HepG2 (cell line): ENCODE measurements at regions not wholly inside any gene's neighbourhood (a gene's known extent, or its start where the extent isn't known, plus 50 kb on each side); places are given as distances from the start of the nearest gene placed in this dataset.
"Not testable (repeated sequence)": the region's sequence is repeated elsewhere in the genome, so short reads cannot be mapped to it uniquely, and the experiment has no call there.

Source experiments
- ATAC-seq: fragments of 200-7000 bp; cut with Tn5 transposase; 3 replicates; pipeline ENCODE4 v1.9.1; 2020; ENCODE audit warnings: mild to moderate bottlenecking, moderate library complexity
- BruUV-seq: library from RNA; stranded (reverse); fragments of 400-500 nt; replicated peaks from 2 replicates; lab custom pipeline; 2021; lab: Mats Ljungman, UMichigan
- CTCF ChIA-PET: fragments of 300-600 bp; formaldehyde crosslinking; extraction: SDS; loops from one replicate; lab custom pipeline; 2021; ENCODE audit warnings: low total read pairs, inconsistent platforms, low intra/inter-chr PET ratio; lab: Yijun Ruan, JAX
- POLR2A ChIA-PET: fragments of 350-600 bp; sonication (Branson Sonifier 250); formaldehyde crosslinking; loops from one replicate; lab custom pipeline; 2020; ENCODE audit warnings: antibody characterized with exemption, inconsistent platforms; lab: Yijun Ruan, JAX
- DNase-seq: peaks from one replicate; pipeline ENCODE4 v3.0.0-alpha.2; 2015; ENCODE audit warnings: low spot score
- FAIRE-seq: peaks from 3 replicates; lab custom pipeline; 2011; peaks lifted over from hg19 to GRCh38; lab: Jason Lieb, UNC
- H2AFZ ChIP-seq: one replicate; pipeline ENCODE4 v1.6.1; 2011; ENCODE audit warnings: low read length, inconsistent platforms
- H3K27ac ChIP-seq: fragments of 300-600 bp; 3 replicates; pipeline ENCODE4 v1.8.0; 2011; ENCODE audit warnings: mixed run types, mild to moderate bottlenecking, mixed read lengths, low read length, inconsistent platforms; ENCODE audit not compliant: insufficient read depth; ENCODE audit errors: extremely low read length
- H3K27me3 ChIP-seq, 2 experiments: fragments of 200-600 bp in 1 of 2; 2 replicates in 1 of 2; 3 replicates in 1 of 2; pipeline versions ENCODE4 v1.6.0 to v1.8.0; 2011; ENCODE audit warnings: low read length in 2 of 2, mild to moderate bottlenecking in 2 of 2, moderate library complexity in 2 of 2, inconsistent platforms in 1 of 2; ENCODE audit not compliant: insufficient read depth in 2 of 2, control insufficient read depth in 1 of 2
- H3K36me3 ChIP-seq, 2 experiments: fragments of 200-600 bp in 1 of 2; replicated peaks in 1 of 2; 2 replicates in 1 of 2; 3 replicates in 1 of 2; pipeline versions ENCODE4 v1.5.1 to v1.8.0; 2011; ENCODE audit warnings: low read length in 2 of 2, inconsistent platforms in 1 of 2; ENCODE audit not compliant: insufficient read depth in 2 of 2, control insufficient read depth in 1 of 2
- H3K4me1 ChIP-seq: 2 replicates; pipeline ENCODE4 v1.5.1; 2012; ENCODE audit warnings: low read length, inconsistent platforms; ENCODE audit not compliant: insufficient read depth
- H3K4me2 ChIP-seq: 2 replicates; pipeline ENCODE4 v1.6.0; 2011; ENCODE audit warnings: low read depth, low read length, inconsistent platforms
- H3K4me3 ChIP-seq, 3 experiments: fragments of 200-600 bp in 1 of 3; sonication (generic), shearing (Covaris generic) in 1 of 3; replicated peaks in 1 of 3; 2 replicates each; pipeline ENCODE4 v1.5.1; 2011 to 2016; ENCODE audit warnings: low read length in 3 of 3, inconsistent platforms in 2 of 3, low read depth in 2 of 3, mild to moderate bottlenecking in 2 of 3, control low read depth in 1 of 3, mixed read lengths in 1 of 3; ENCODE audit not compliant: insufficient read depth in 1 of 3
- H3K79me2 ChIP-seq: one replicate; pipeline ENCODE4 v1.6.1; 2011; ENCODE audit warnings: low read length, inconsistent platforms; ENCODE audit not compliant: insufficient read depth
- H3K9ac ChIP-seq: 2 replicates; pipeline ENCODE4 v1.6.0; 2011; ENCODE audit warnings: mild to moderate bottlenecking, low read depth, low read length, inconsistent platforms; ENCODE audit not compliant: insufficient read depth
- H3K9me3 ChIP-seq: 2 replicates; pipeline ENCODE4 v1.5.1; 2012; ENCODE audit warnings: mild to moderate bottlenecking, low read length
- H4K20me1 ChIP-seq: 2 replicates; pipeline ENCODE4 v1.6.0; 2011; ENCODE audit warnings: inconsistent platforms, mild to moderate bottlenecking, low read length, moderate library complexity; ENCODE audit not compliant: insufficient read depth
- KLF6 ChIP-seq: IDR thresholded peaks from 2 replicates; pipeline ENCODE4 v1.8.0; 2016; ENCODE audit warnings: missing biosample characterization, missing genetic modification reagents
- NRL ChIP-seq: sonication (generic); formaldehyde crosslinking; IDR thresholded peaks from 2 replicates; pipeline ENCODE4 v1.5.0; 2020; ENCODE audit warnings: missing genetic modification reagents, mild to moderate bottlenecking, moderate library complexity, borderline replicate concordance
- ZBED4 ChIP-seq: sonication (generic); formaldehyde crosslinking; IDR thresholded peaks from 2 replicates; pipeline ENCODE4 v1.4.0; 2020; ENCODE audit warnings: missing genetic modification reagents, borderline replicate concordance
- WGBS: methylation state at CpG from one replicate; pipeline ENCODE4 v1.1.6; 2017; ENCODE audit warnings: low lambda C conversion rate; 5-methylcytosine and 5-hydroxymethylcytosine counted together
- in situ Hi-C: cut with HindIII; loops from 2 replicates; pipeline ENCODE4 v1.10.0; 2017; ENCODE audit warnings: low pct_unique_long_range_greater_than_20kb; ENCODE audit not compliant: extremely low pct_ligation_motif_present
- intact Hi-C: fragments of 100-400 bp; cut with micrococcal nuclease; formaldehyde crosslinking; loops from one replicate; pipeline ENCODE4 v1.10.0; 2022; ENCODE audit not compliant: unreplicated experiment

- TF ChIP-seq ZBED4 (CRISPR knock-in tag) (no peak), KLF6 (no peak), NRL (no peak)
Measured at GRCh38 chr12:91636721-91637120, 454.1 kb upstream of the DCN start (continued).

GRCh38 chr12:91634386-91634713 is 451.7 kb upstream of the DCN start:
- ATAC-seq, H2AFZ ChIP-seq, DNase-seq, FAIRE-seq, H3K4me3 ChIP-seq, BruUV-seq, H3K9ac ChIP-seq, POLR2A ChIA-PET, H4K20me1 ChIP-seq, H3K27me3 ChIP-seq, H3K36me3 ChIP-seq, in situ Hi-C loops, H3K4me1 ChIP-seq, H3K79me2 ChIP-seq, H3K27ac ChIP-seq, intact Hi-C loops, CTCF ChIA-PET, H3K9me3 ChIP-seq, H3K4me2 ChIP-seq: not testable (repeated sequence)
- WGBS, result 47% methylated on average over 3 of the region's 3 CpGs
